OCI-LY3 (cell line): ENCODE measurements at regions not wholly inside any gene's neighbourhood (a gene's known extent, or its start where the extent isn't known, plus 50 kb on each side); places are given as distances from the start of the nearest gene placed in this dataset.

Experiments
- H2AFZ ChIP-seq: fragments of 200-600, 300-600 bp; shearing (Covaris generic); 2 replicates; pipeline ENCODE4 v1.6.0; 2014; ENCODE audit warnings: antibody characterized with exemption, low read depth, low read length
- H3K27ac ChIP-seq: fragments of 200-600, 300-600 bp; sonication (generic); 2 replicates; pipeline ENCODE4 v1.5.1; 2014; ENCODE audit warnings: mild to moderate bottlenecking, low read length, moderate library complexity, mixed read lengths
- H3K27me3 ChIP-seq: fragments of 200-600, 300-600 bp; sonication (generic); 2 replicates; pipeline ENCODE4 v1.6.1; 2014; ENCODE audit warnings: low read depth, low read length, mixed read lengths
- H3K36me3 ChIP-seq: fragments of 200-600, 300-600 bp; sonication (generic); replicated peaks from 2 replicates; pipeline ENCODE3; 2014; ENCODE audit warnings: low read depth, low read length, mixed read lengths
- H3K4me1 ChIP-seq: fragments of 300-600, 200-600 bp; sonication (generic); 2 replicates; pipeline ENCODE4 v1.6.1; 2014; ENCODE audit warnings: low read length, mixed read lengths
- H3K4me2 ChIP-seq: fragments of 200-600, 300-600 bp; sonication (generic); 2 replicates; pipeline ENCODE4 v1.6.1; 2014; ENCODE audit warnings: low read length, mixed read lengths
- H3K4me3 ChIP-seq: fragments of 300-600, 200-600 bp; sonication (generic); 2 replicates; pipeline ENCODE4 v1.5.1; 2014; ENCODE audit warnings: antibody characterized with exemption, mild to moderate bottlenecking, low read length, moderate library complexity
- H3K79me2 ChIP-seq: fragments of 300-600, 200-600 bp; shearing (Covaris generic); 2 replicates; pipeline ENCODE4 v1.6.1; 2014; ENCODE audit warnings: mild to moderate bottlenecking, low read length, mixed read lengths
- H3K9ac ChIP-seq: fragments of 300-600, 200-600 bp; shearing (Covaris generic); 2 replicates; pipeline ENCODE4 v1.6.0; 2014; ENCODE audit warnings: mild to moderate bottlenecking, low read length, moderate library complexity
- H3K9me3 ChIP-seq: fragments of 200-600, 300-600 bp; shearing (Covaris generic); 2 replicates; pipeline ENCODE4 v1.6.1; 2014; ENCODE audit warnings: low read length, mixed read lengths; ENCODE audit not compliant: insufficient read depth
- H4K20me1 ChIP-seq: fragments of 200-600, 300-600 bp; sonication (generic); 2 replicates; pipeline ENCODE4 v1.6.1; 2016; ENCODE audit warnings: low read length, mixed read lengths; ENCODE audit not compliant: insufficient read depth
- EZH2phosphoT487 ChIP-seq: fragments of 200-600 bp; shearing (Covaris generic); IDR thresholded peaks from 2 replicates; pipeline ENCODE4 v1.6.1; 2018; ENCODE audit warnings: antibody characterized with exemption, mixed run types, low read depth
- TF ChIP-seq, protein P1 (sequence below): fragments of 200-600, 300-600 bp; sonication (generic); IDR thresholded peaks from 2 replicates; pipeline ENCODE4 v1.5.1; 2014; ENCODE audit warnings: antibody characterized with exemption, low read length, low read depth

DNA sequence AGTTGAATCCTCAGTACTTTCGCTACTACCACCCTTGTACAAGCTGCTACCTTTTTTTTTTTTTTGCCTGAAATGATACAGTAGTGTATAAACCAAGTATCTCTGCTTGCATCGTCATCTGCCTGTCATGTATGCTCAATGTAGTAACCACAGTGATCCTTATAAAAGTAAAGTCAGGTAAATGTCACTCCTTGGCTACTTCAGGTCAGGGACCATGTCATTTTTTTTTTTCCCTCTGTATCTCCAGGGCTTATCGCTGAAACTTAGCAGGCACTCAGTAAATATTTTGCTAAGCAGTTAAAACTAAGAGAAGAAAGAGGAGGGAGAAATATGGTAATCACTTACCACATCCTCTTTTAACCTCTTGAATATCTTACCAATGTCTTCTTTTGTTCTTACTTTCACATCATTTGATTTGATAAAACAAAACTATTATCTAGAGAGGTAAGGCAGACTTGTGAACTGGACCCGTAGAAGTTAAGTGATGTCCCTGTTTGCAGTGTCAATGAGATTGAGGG is 96.8 kb upstream of the KLF12 start:
- TF ChIP-seq, protein P1, sequence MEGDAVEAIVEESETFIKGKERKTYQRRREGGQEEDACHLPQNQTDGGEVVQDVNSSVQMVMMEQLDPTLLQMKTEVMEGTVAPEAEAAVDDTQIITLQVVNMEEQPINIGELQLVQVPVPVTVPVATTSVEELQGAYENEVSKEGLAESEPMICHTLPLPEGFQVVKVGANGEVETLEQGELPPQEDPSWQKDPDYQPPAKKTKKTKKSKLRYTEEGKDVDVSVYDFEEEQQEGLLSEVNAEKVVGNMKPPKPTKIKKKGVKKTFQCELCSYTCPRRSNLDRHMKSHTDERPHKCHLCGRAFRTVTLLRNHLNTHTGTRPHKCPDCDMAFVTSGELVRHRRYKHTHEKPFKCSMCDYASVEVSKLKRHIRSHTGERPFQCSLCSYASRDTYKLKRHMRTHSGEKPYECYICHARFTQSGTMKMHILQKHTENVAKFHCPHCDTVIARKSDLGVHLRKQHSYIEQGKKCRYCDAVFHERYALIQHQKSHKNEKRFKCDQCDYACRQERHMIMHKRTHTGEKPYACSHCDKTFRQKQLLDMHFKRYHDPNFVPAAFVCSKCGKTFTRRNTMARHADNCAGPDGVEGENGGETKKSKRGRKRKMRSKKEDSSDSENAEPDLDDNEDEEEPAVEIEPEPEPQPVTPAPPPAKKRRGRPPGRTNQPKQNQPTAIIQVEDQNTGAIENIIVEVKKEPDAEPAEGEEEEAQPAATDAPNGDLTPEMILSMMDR, result no peak
- no peak for TF ChIP-seq EZH2phosphoT487
- Histone ChIP-seq H4K20me1 (no peaks in the 10 kb centered on the region), H3K79me2 (no peaks in the 10 kb centered on the region), H3K27ac (no peak overlapping the region), H3K9ac (no peak overlapping the region), H3K4me1 (peaks cover 5% of the 10 kb centered on the region; the same call in 1 of the 2 replicates), H3K36me3 (no peaks in the 10 kb centered on the region), H3K4me3 (no peak overlapping the region), H2AFZ (no peak overlapping the region), H3K4me2 (no peak overlapping the region), H3K27me3 (no peaks in the 10 kb centered on the region), H3K9me3 (peaks cover 9% of the 10 kb centered on the region; the same call in 1 of the 2 replicates)

DNA sequence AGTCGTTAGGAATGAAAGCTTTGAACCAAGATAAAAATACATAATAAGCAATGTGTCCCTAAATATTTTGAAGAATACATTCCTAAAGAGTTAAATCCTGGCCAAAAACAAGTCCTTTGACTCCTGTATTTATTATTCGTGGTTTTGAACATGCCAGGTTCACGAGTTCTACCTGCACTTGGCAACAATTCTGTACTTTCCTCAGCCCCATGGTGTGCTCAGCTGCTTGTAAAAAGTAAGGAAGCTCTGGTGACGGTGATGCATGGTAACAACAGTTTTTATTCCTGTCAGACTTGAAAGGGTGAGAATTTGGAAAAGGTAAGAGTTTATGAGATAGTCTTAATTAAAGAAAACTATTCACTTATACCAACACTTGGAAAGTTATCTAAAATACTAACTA is 95.0 kb upstream of the KLF12 start:
- no peak overlapping the region for H3K4me3 ChIP-seq
- no peaks in the 10 kb centered on the region for H3K27me3 ChIP-seq

DNA sequence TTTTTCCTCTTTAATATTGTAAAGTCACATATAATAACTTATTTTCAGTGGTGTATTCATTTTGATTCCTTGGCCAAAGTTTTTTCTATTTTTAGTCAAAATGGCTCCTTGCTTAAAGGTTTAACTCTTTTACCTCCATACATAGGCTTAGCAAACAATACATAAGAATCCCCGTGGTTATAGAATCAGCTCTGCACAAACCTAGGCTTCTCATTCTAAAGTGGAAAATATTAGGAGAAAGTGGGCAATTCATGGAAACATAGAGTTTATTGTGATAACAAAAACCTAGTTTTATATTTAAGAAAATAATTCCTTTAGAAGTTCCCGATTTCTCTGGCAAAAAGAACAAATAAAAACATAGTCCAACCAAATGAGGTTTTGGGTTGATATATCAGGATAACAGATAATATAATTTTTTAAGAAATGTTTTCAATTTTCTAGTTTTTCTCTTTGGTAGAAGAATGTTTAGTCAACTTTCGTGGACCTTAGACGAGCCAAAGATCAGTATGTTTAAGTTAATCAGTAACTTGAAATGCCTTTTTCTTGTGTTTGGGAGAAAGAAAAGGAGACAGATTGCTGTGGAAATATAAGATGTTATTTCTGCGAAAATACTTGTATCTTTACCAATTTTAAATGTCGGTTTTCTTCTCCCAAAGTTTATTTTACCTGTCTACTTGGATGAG is 93.4 kb upstream of the KLF12 start:
- Histone ChIP-seq H3K36me3 (no peaks in the 10 kb centered on the region), H3K79me2 (no peaks in the 10 kb centered on the region), H3K4me3 (no peak overlapping the region), H3K27me3 (no peaks in the 10 kb centered on the region), H4K20me1 (no peaks in the 10 kb centered on the region), H3K27ac (no peak overlapping the region), H3K9ac (no peak overlapping the region), H3K4me1 (peaks cover 5% of the 10 kb centered on the region; the same call in 1 of the 2 replicates), H3K9me3 (peaks cover 9% of the 10 kb centered on the region; the same call in 1 of the 2 replicates), H2AFZ (no peak overlapping the region), H3K4me2 (no peak overlapping the region)
- no peak for TF ChIP-seq EZH2phosphoT487
- TF ChIP-seq, protein P1, result no peak

More for the DNA sequence above, 95.0 kb upstream of the KLF12 start:
- TF ChIP-seq EZH2phosphoT487, result no peak
- TF ChIP-seq, protein P1, result no peak
- no peak overlapping the region for H3K4me2 ChIP-seq
- no peak overlapping the region for H2AFZ ChIP-seq
- H3K36me3 ChIP-seq, result no peaks in the 10 kb centered on the region
- no peaks in the 10 kb centered on the region for H3K79me2 ChIP-seq
- peaks cover 9% of the 10 kb centered on the region; the same call in 1 of the 2 replicates for H3K9me3 ChIP-seq
- no peak overlapping the region for H3K9ac ChIP-seq
- H3K27ac ChIP-seq, result no peak overlapping the region
- H4K20me1 ChIP-seq, result no peaks in the 10 kb centered on the region
- H3K4me1 ChIP-seq, result peaks cover 5% of the 10 kb centered on the region; the same call in 1 of the 2 replicates

DNA sequence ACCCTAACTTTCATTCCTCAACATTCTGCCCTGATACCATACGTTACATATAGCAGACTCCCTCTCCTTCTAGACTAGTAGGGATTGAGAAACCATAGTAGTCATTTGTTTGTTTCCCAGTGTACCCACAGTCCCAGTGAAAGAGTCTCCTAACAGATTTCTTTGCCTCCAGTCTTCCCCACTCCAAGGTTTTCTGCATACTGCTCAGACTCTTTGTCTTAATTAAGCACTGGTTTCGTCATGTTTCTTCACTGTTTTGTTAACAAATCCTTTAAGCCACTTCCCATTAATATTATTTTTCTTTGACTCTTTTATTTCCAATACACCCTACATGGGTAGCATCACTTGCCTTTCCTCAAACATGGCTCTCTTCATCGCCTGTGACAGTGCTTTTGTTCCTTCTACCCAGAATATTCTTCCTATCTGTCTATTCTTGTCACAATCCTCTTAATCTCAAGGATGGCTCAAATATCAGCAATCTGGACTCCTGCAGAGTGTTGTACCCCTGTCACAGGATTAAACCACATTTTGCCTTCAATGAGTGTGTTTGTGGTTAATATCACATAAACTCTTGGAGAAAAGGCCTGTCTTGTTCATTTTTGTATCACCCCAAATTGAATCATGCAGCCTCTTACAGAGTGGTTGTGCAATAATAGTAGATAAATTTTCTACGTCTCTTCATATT is 92.7 kb upstream of the KLF12 start:
- no peak overlapping the region for H2AFZ ChIP-seq

More for the DNA sequence above, 92.7 kb upstream of the KLF12 start:
- Histone ChIP-seq H3K27ac (no peak overlapping the region), H3K36me3 (no peaks in the 10 kb centered on the region), H3K79me2 (no peaks in the 10 kb centered on the region), H3K4me2 (no peak overlapping the region), H3K4me3 (no peak overlapping the region), H3K9ac (no peak overlapping the region), H3K9me3 (peaks cover 9% of the 10 kb centered on the region; the same call in 1 of the 2 replicates), H4K20me1 (no peaks in the 10 kb centered on the region), H3K4me1 (peaks cover 5% of the 10 kb centered on the region; the same call in 1 of the 2 replicates), H3K27me3 (no peaks in the 10 kb centered on the region)
- TF ChIP-seq, protein P1, result no peak
- no peak for TF ChIP-seq EZH2phosphoT487
